ENCODE measurements at regions not wholly inside any gene's neighbourhood (a gene's known extent, or its start where the extent isn't known, plus 50 kb on each side); places are given as distances from the start of the nearest gene placed in this dataset.
A peak's percentile ranks its signal among the peaks of the same experiment; 100 is the strongest.

DNA sequence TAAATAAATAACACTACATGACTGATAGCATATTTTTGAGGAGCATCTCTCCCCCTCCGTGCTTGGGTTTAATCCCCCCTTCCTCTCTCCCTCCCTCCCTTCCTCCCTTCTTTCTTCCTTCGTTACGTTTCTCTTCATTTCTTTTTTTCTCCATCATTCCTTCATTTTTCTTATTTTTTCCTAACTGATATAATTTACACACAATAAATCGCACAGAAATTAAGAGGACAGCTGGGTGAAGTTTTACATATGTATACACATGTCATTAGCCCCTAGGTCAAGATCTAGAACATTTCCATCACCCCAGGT is 51.4 kb upstream of the EZR start:
- Histone ChIP-seq H2AFZ (ENCODE audit: low read length) (no peak overlapping the region), H3K27ac (ENCODE audit: low read depth, low read length, poor library complexity, severe bottlenecking) (peak overlapping the region; percentile 96), H3K4me1 (ENCODE audit: insufficient read depth, low read length, poor library complexity, severe bottlenecking) (peaks cover 65% of the 10 kb centered on the region), H3K9me3 (ENCODE audit: low read length) (peaks cover 6% of the 10 kb centered on the region; the same call in 1 of the 2 replicates), H3K9me2 (ENCODE audit: insufficient read depth, low read length) (no peaks in the 10 kb centered on the region; the same call in 1 of the 2 replicates), H3K36me3 (ENCODE audit: insufficient read depth, low read length) (no peaks in the 10 kb centered on the region), H3K79me2 (ENCODE audit: insufficient read depth, low read depth, low read length) (no peaks in the 10 kb centered on the region), H4K20me1 (ENCODE audit: insufficient read depth, low read length) (no peaks in the 10 kb centered on the region), H3K4me2 (ENCODE audit: low read length) (peak overlapping the region; percentile 78), H3K4me3 (ENCODE audit: low read depth, low read length, poor library complexity, severe bottlenecking) (peak overlapping the region; percentile 64)
- ChIA-PET CTCF (ENCODE audit: unreplicated experiment) (no interaction called here), POLR2A (interaction anchor here (0.6 to 7.5 kb wide), 9 partner anchors 17 to 378 kb away, joined by 3 to 60 read pairs (median 10); partner anchors contain the start of gene EZR)
- intact Hi-C loops (cut with micrococcal nuclease; ENCODE audit: unreplicated experiment), result loop anchor here (1.0 to 5.0 kb wide), 2 partner anchors 51 to 87 kb away; partner anchors contain the start of gene EZR
- no TSS peak for BruUV-seq (replicated peaks)
- TF ChIP-seq, protein P1, sequence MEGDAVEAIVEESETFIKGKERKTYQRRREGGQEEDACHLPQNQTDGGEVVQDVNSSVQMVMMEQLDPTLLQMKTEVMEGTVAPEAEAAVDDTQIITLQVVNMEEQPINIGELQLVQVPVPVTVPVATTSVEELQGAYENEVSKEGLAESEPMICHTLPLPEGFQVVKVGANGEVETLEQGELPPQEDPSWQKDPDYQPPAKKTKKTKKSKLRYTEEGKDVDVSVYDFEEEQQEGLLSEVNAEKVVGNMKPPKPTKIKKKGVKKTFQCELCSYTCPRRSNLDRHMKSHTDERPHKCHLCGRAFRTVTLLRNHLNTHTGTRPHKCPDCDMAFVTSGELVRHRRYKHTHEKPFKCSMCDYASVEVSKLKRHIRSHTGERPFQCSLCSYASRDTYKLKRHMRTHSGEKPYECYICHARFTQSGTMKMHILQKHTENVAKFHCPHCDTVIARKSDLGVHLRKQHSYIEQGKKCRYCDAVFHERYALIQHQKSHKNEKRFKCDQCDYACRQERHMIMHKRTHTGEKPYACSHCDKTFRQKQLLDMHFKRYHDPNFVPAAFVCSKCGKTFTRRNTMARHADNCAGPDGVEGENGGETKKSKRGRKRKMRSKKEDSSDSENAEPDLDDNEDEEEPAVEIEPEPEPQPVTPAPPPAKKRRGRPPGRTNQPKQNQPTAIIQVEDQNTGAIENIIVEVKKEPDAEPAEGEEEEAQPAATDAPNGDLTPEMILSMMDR (conservative IDR thresholded peaks at IDR 0.05; ENCODE audit: low read length), result no peak
- TF ChIP-seq EZH2phosphoT487 (IDR thresholded peaks at IDR 0.05; ENCODE audit: borderline replicate concordance, low read depth, low read length), result no peak
- DNase-seq (ENCODE audit: low spot score), result no peak

DNA sequence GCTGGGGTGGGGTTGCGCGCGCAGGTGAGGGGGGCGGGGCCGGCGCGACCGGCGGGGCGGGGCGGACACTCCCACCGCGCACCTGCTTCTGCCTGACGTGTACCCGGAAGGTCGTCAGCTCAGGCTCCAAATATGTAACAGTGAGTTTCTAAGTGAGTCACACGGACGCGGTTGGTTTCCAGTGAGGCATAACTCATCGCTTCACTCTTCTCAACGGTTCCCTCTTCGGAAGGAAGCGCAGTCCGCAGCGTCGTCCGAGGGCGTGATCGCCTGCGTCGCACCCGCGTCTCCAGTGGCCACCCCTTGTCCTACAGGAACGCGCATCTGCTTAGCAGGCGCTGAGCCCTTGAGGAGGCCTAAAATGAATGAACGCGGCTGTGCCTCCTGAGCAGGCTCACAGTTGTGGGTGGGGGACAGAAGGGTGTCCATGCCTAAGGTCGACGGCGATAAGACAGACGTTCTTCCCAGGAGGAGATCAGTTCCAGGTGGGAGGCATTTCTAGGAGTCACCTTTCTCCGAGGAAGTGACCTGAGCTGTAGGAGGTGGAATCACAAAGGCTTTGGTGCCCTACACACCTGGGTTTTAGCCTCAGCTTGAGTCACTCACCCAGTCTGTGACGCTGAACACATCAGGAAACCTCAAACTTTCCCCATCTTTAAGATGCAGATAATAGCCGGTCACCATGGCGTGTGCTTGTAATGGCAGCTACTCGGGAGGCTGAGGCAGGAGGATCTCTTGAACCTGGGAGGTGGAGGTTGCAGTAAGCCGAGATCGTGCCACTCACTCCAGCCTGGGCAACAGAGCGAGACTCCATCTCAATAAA is 50.9 kb upstream of the EZR start:
- no peaks in the 10 kb centered on the region for H4K20me1 ChIP-seq (ENCODE audit: insufficient read depth, low read length)
- H3K4me3 ChIP-seq (ENCODE audit: low read depth, low read length, poor library complexity, severe bottlenecking), result peak overlapping the region; percentile 64
- H3K36me3 ChIP-seq (ENCODE audit: insufficient read depth, low read length), result no peaks in the 10 kb centered on the region
- H3K4me2 ChIP-seq (ENCODE audit: low read length), result peak overlapping the region; percentile 78
- ChIA-PET POLR2A (interaction anchor here (0.6 to 7.5 kb wide), 24 partner anchors 9 to 378 kb away, joined by 3 to 76 read pairs (median 5); partner anchors contain the start of gene EZR), CTCF (ENCODE audit: unreplicated experiment) (interaction anchor here (0.6 to 1.4 kb wide), 5 partner anchors 26 to 145 kb away, joined by 3 to 6 read pairs (median 3); no protein-coding TSS in a partner anchor)
- BruUV-seq (replicated peaks), result TSS peak; percentile 92
- H3K9me3 ChIP-seq (ENCODE audit: low read length), result peaks cover 6% of the 10 kb centered on the region; the same call in 1 of the 2 replicates
- intact Hi-C loops (cut with micrococcal nuclease; ENCODE audit: unreplicated experiment), result loop anchor here (1.0 to 5.0 kb wide), 7 partner anchors 40 to 257 kb away; partner anchors contain the start of gene EZR
- peaks cover 71% of the 10 kb centered on the region for H3K4me1 ChIP-seq (ENCODE audit: insufficient read depth, low read length, poor library complexity, severe bottlenecking)
- no peaks in the 10 kb centered on the region for H3K79me2 ChIP-seq (ENCODE audit: insufficient read depth, low read depth, low read length)
- TF ChIP-seq, protein P1 (conservative IDR thresholded peaks at IDR 0.05; ENCODE audit: low read length), result 0 out of 2 replicates have a peak, but pooled peaks have one; percentile 31
- TF ChIP-seq EZH2phosphoT487 (IDR thresholded peaks at IDR 0.05; ENCODE audit: borderline replicate concordance, low read depth, low read length), result no peak
- peak; percentile 99 for DNase-seq (ENCODE audit: low spot score)
- peak overlapping the region; percentile 96 for H3K27ac ChIP-seq (ENCODE audit: low read depth, low read length, poor library complexity, severe bottlenecking)
- H2AFZ ChIP-seq (ENCODE audit: low read length), result no peak overlapping the region
- H3K9me2 ChIP-seq (ENCODE audit: insufficient read depth, low read length), result no peaks in the 10 kb centered on the region; the same call in 1 of the 2 replicates

All from OCI-LY7 (cell line).